K562 (cell line): ENCODE measurements at regions not wholly inside any gene's neighbourhood (a gene's known extent, or its start where the extent isn't known, plus 50 kb on each side); places are given as distances from the start of the nearest gene placed in this dataset.

Experiments used
- ATAC-seq: fragments of 200-7000 bp; cut with Tn5 transposase; 3 replicates; pipeline ENCODE4 v1.9.1; 2020; ENCODE audit warnings: moderate library complexity
- BruUV-seq: library from RNA; stranded (reverse); fragments of 400-500 nt; replicated peaks from 2 replicates; lab custom pipeline; 2021; lab: Mats Ljungman, UMichigan
- CTCF ChIA-PET: fragments of 300-600 bp; formaldehyde crosslinking; extraction: SDS; loops from one replicate; lab custom pipeline; 2021; ENCODE audit warnings: low intra/inter-chr PET ratio; lab: Yijun Ruan, JAX
- POLR2A ChIA-PET: fragments of 300-600, 350-650 bp; sonication (Branson Sonifier 250); formaldehyde crosslinking; extraction: SDS; loops from one replicate; lab custom pipeline; 2021; ENCODE audit warnings: antibody characterized with exemption, inconsistent platforms; lab: Yijun Ruan, JAX
- DNase-seq, 4 experiments: peaks; one replicate each; pipeline versions ENCODE4 v3.0.0 to v3.0.0-alpha.2; 2011 to 2018; ENCODE audit warnings: low spot score in 3 of 4, mixed read lengths in 3 of 4; ENCODE audit errors: extremely low read depth in 1 of 4
- FAIRE-seq: peaks from 2 replicates; lab custom pipeline; 2011; peaks lifted over from hg19 to GRCh38; lab: Jason Lieb, UNC
- H2AFZ ChIP-seq: 2 replicates; pipeline ENCODE4 v1.6.0; 2011; ENCODE audit warnings: low read depth, low read length, control low read depth, inconsistent platforms
- H3K27ac ChIP-seq: fragments of 200-600 bp; 3 replicates; pipeline ENCODE4 v1.8.0; 2011; ENCODE audit warnings: low read depth, mild to moderate bottlenecking, control low read depth, inconsistent platforms, low read length, moderate library complexity, mixed read lengths; ENCODE audit errors: extremely low read depth
- H3K27me3 ChIP-seq, 2 experiments: fragments of 300-600 bp in 1 of 2; 2 replicates in 1 of 2; 3 replicates in 1 of 2; pipeline versions ENCODE4 v1.6.0 to v1.8.0; 2011; ENCODE audit warnings: inconsistent platforms in 2 of 2, low read length in 2 of 2, mild to moderate bottlenecking in 1 of 2, mixed read lengths in 1 of 2, moderate library complexity in 1 of 2; ENCODE audit not compliant: control insufficient read depth in 2 of 2, insufficient read depth in 2 of 2
- H3K36me3 ChIP-seq: fragments of 300-600 bp; 3 replicates; pipeline ENCODE4 v1.8.0; 2011; ENCODE audit warnings: mild to moderate bottlenecking, low read length, inconsistent platforms; ENCODE audit not compliant: control insufficient read depth, insufficient read depth
- H3K4me1 ChIP-seq, 2 experiments: fragments of 200-600 bp in 1 of 2; replicated peaks in 1 of 2; 2 replicates in 1 of 2; 3 replicates in 1 of 2; pipeline versions ENCODE4 v1.5.1 to v1.8.0; 2011; ENCODE audit warnings: inconsistent platforms in 2 of 2, low read length in 2 of 2, mild to moderate bottlenecking in 1 of 2, mixed read lengths in 1 of 2, moderate library complexity in 1 of 2; ENCODE audit not compliant: control insufficient read depth in 2 of 2, insufficient read depth in 2 of 2
- H3K4me2 ChIP-seq: 2 replicates; pipeline ENCODE4 v1.6.1; 2011; ENCODE audit warnings: low read length, control low read depth, inconsistent platforms, mixed read lengths; ENCODE audit not compliant: insufficient read depth
- H3K4me3 ChIP-seq: fragments of 200-600 bp; sonication (generic), shearing (Covaris generic); 2 replicates; pipeline ENCODE4 v1.5.1; 2016; ENCODE audit warnings: control low read depth, inconsistent platforms
- H3K79me2 ChIP-seq: fragments of 200-600 bp; 3 replicates; pipeline ENCODE4 v1.8.0; 2011; ENCODE audit warnings: low read length, inconsistent platforms; ENCODE audit not compliant: control insufficient read depth, insufficient read depth
- H3K9ac ChIP-seq, 2 experiments: 2 replicates each; pipeline versions ENCODE4 v1.6.0 to v1.6.1; 2011; ENCODE audit warnings: low read depth in 2 of 2, low read length in 2 of 2, control low read depth in 1 of 2, inconsistent platforms in 1 of 2, mild to moderate bottlenecking in 1 of 2, mixed read lengths in 1 of 2; ENCODE audit not compliant: insufficient read depth in 1 of 2
- H3K9me1 ChIP-seq: one replicate; pipeline ENCODE4 v1.6.0; 2011; ENCODE audit warnings: inconsistent platforms, mild to moderate bottlenecking, low read length, moderate library complexity; ENCODE audit not compliant: control insufficient read depth, insufficient read depth
- H3K9me3 ChIP-seq: replicated peaks from 2 replicates; pipeline ENCODE4 v1.5.1; 2011; ENCODE audit warnings: low read depth, low read length, inconsistent platforms; ENCODE audit not compliant: control insufficient read depth, insufficient read depth
- H4K20me1 ChIP-seq: replicated peaks from 2 replicates; pipeline ENCODE4 v1.6.1; 2011; ENCODE audit warnings: low read length, inconsistent platforms, mixed read lengths; ENCODE audit not compliant: control insufficient read depth, insufficient read depth
- BRD4 ChIP-seq: fragments of 200-600 bp; sonication (generic); IDR thresholded peaks from 2 replicates; pipeline ENCODE4 v1.6.1; 2017; ENCODE audit warnings: inconsistent platforms
- E2F3 ChIP-seq: fragments of 250-450 bp; sonication (Bioruptor Pico); IDR thresholded peaks from 2 replicates; pipeline ENCODE4 v1.4.0; 2020; ENCODE audit warnings: mild to moderate bottlenecking
- ELF4 ChIP-seq: fragments of 450-650 bp; formaldehyde crosslinking; IDR thresholded peaks from 2 replicates; pipeline ENCODE4 v1.4.0; 2022; ENCODE audit warnings: missing genetic modification characterization
- GATAD2B ChIP-seq: fragments of 450-650 bp; IDR thresholded peaks from 2 replicates; pipeline ENCODE4 v1.6.1; 2017; ENCODE audit warnings: mild to moderate bottlenecking, borderline replicate concordance
- HDAC1 ChIP-seq, 2 experiments: fragments of 450-650 bp; IDR thresholded peaks; 2 replicates each; pipeline ENCODE4 v1.6.1; 2016 to 2017; ENCODE audit warnings: inconsistent platforms in 1 of 2, mild to moderate bottlenecking in 1 of 2, moderate library complexity in 1 of 2
- STAG1 ChIP-seq: sonication (generic); formaldehyde crosslinking; IDR thresholded peaks from 2 replicates; pipeline ENCODE4 v1.5.0; 2020; ENCODE audit warnings: missing genetic modification reagents, borderline replicate concordance
- ZBTB17 ChIP-seq: fragments of 450-650 bp; formaldehyde crosslinking; IDR thresholded peaks from 2 replicates; pipeline ENCODE4 v1.4.0; 2020; ENCODE audit warnings: mild to moderate bottlenecking
- ZNF146 ChIP-seq: IDR thresholded peaks from one replicate; pipeline ENCODE4 v1.6.1; 2018; ENCODE audit warnings: missing compliant biosample characterization; ENCODE audit not compliant: unreplicated experiment
- ZNF175 ChIP-seq: fragments of 200-800 bp; sonication (Bioruptor generic); IDR thresholded peaks from 2 replicates; pipeline ENCODE4 v1.6.1; 2016; ENCODE audit warnings: low read depth, mild to moderate bottlenecking, missing genetic modification characterization, missing compliant biosample characterization
- WGBS: fragments of 100-300 bp; shearing (Covaris generic); methylation state at CpG from one replicate; pipeline ENCODE4 v1.1.6; 2016; ENCODE audit warnings: low coverage, mixed read lengths; ENCODE audit not compliant: insufficient coverage; ENCODE audit errors: missing lambda C conversion rate; 5-methylcytosine and 5-hydroxymethylcytosine counted together
- in situ Hi-C: fragments of 300-500 bp; cut with MboI; formaldehyde crosslinking; loops from 4 replicates; pipeline ENCODE4 v1.15.0; 2018; ENCODE audit warnings: inconsistent platforms, mixed read lengths
- intact Hi-C: fragments of 100-400 bp; cut with micrococcal nuclease; formaldehyde crosslinking; loops from 2 replicates; pipeline ENCODE4 v1.14.2; 2022
- TF ChIP-seq, protein P1 (sequence below): fragments of 250-450 bp; sonication (Bioruptor Pico); IDR thresholded peaks from 2 replicates; pipeline ENCODE4 v1.5.0; 2020; ENCODE audit warnings: mild to moderate bottlenecking
- TF ChIP-seq, protein P2 (sequence below): fragments of 450-650 bp; formaldehyde crosslinking; IDR thresholded peaks from 2 replicates; pipeline ENCODE4 v1.4.0; 2020; ENCODE audit warnings: mild to moderate bottlenecking, mixed read lengths
- TF ChIP-seq, protein P3 (sequence below): IDR thresholded peaks from 3 replicates; pipeline ENCODE4 v1.6.1; 2011; ENCODE audit warnings: borderline replicate concordance, mild to moderate bottlenecking, moderate library complexity; ENCODE audit not compliant: insufficient read length; ENCODE audit errors: extremely low read depth
- TF ChIP-seq, protein P4 (sequence below): IDR thresholded peaks from 2 replicates; pipeline ENCODE4 v1.6.1; 2014; ENCODE audit warnings: antibody characterized with exemption

DNA sequence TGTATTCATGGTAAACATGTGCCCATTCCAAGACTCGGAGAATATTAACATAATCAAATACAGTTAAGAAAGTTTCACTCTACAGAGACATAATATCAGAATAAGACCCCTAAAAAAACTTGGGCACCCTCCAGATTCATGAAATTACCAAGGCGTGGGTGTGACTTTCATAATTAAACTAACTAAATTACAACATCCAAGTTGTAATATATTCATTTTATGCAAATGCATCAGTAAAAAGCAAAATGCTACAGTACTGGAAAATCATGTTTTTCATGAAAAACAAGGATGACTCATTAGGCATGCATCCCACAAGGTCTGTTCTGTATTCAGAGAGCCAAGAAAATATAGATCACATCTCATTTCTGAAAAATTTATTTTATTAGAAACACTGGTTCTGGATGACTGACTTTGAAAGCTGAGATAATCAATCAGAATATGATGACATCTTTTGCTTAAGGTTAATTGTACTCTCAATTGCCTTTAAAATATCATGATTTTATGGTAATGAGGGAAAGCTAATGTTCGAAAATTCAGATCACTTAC is 248.8 kb upstream of the SMIM30 start (continued):
- TF ChIP-seq, protein P1, sequence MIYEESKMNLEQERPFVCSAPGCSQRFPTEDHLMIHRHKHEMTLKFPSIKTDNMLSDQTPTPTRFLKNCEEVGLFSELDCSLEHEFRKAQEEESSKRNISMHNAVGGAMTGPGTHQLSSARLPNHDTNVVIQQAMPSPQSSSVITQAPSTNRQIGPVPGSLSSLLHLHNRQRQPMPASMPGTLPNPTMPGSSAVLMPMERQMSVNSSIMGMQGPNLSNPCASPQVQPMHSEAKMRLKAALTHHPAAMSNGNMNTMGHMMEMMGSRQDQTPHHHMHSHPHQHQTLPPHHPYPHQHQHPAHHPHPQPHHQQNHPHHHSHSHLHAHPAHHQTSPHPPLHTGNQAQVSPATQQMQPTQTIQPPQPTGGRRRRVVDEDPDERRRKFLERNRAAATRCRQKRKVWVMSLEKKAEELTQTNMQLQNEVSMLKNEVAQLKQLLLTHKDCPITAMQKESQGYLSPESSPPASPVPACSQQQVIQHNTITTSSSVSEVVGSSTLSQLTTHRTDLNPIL (CRISPR knock-in tag): no peak
- TF ChIP-seq, protein P2, sequence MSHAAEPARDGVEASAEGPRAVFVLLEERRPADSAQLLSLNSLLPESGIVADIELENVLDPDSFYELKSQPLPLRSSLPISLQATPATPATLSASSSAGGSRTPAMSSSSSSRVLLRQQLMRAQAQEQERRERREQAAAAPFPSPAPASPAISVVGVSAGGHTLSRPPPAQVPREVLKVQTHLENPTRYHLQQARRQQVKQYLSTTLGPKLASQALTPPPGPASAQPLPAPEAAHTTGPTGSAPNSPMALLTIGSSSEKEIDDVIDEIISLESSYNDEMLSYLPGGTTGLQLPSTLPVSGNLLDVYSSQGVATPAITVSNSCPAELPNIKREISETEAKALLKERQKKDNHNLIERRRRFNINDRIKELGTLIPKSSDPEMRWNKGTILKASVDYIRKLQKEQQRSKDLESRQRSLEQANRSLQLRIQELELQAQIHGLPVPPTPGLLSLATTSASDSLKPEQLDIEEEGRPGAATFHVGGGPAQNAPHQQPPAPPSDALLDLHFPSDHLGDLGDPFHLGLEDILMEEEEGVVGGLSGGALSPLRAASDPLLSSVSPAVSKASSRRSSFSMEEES (CRISPR knock-in tag): no peak
- TF ChIP-seq BRD4 (no peak), ELF4 (CRISPR knock-in tag) (no peak)

DNA sequence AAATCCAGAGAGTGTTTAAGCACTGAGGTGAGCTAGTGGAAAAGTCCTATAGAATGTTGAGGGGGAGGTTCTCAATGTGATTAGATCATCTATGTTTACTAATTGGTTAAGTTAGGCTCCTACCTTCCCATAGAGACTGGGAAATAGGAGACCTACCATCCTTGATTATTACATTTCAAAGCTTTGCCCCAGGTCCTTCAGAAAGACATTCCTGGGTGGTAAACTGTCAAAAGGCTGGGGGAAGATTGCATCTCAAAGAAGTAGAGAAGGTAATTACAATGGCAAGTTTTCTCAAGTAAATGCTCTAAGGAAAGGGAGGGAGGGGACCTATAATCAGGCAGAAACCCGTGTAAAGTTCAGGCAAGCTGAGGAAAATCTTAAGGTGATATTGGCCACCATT is 247.8 kb upstream of the SMIM30 start:
- H3K9ac ChIP-seq: no peak overlapping the region
- no peaks in the 10 kb centered on the region for H4K20me1 ChIP-seq
- WGBS: 0% methylated on average over 1 of the region's 1 CpG
- H2AFZ ChIP-seq: no peak overlapping the region
- no peak for FAIRE-seq
- DNase-seq: no peak
- H3K79me2 ChIP-seq: no peaks in the 10 kb centered on the region
- no peak for ATAC-seq
- no peak overlapping the region for H3K4me2 ChIP-seq
- H3K9me3 ChIP-seq: no peaks in the 10 kb centered on the region
- H3K36me3 ChIP-seq: no peaks in the 10 kb centered on the region
- no peak overlapping the region for H3K4me3 ChIP-seq
- no peaks in the 10 kb centered on the region for H3K27me3 ChIP-seq
- H3K9me1 ChIP-seq: no peaks in the 10 kb centered on the region
- no peaks in the 10 kb centered on the region for H3K4me1 ChIP-seq
- ChIA-PET POLR2A (no interaction called here), CTCF (no interaction called here)
- BruUV-seq: no TSS peak
- TF ChIP-seq, protein P3, sequence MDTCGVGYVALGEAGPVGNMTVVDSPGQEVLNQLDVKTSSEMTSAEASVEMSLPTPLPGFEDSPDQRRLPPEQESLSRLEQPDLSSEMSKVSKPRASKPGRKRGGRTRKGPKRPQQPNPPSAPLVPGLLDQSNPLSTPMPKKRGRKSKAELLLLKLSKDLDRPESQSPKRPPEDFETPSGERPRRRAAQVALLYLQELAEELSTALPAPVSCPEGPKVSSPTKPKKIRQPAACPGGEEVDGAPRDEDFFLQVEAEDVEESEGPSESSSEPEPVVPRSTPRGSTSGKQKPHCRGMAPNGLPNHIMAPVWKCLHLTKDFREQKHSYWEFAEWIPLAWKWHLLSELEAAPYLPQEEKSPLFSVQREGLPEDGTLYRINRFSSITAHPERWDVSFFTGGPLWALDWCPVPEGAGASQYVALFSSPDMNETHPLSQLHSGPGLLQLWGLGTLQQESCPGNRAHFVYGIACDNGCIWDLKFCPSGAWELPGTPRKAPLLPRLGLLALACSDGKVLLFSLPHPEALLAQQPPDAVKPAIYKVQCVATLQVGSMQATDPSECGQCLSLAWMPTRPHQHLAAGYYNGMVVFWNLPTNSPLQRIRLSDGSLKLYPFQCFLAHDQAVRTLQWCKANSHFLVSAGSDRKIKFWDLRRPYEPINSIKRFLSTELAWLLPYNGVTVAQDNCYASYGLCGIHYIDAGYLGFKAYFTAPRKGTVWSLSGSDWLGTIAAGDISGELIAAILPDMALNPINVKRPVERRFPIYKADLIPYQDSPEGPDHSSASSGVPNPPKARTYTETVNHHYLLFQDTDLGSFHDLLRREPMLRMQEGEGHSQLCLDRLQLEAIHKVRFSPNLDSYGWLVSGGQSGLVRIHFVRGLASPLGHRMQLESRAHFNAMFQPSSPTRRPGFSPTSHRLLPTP: no peak
- TF ChIP-seq STAG1 (CRISPR knock-in tag) (no peak), ZBTB17 (CRISPR knock-in tag) (no peak), HDAC1 (IDR thresholded peaks at IDR 0.05) (no peak), ZNF146 (CRISPR knock-in tag) (no peak), E2F3 (CRISPR knock-in tag) (no peak), ZNF175 (CRISPR knock-in tag) (no peak), GATAD2B (no peak)
- TF ChIP-seq, protein P4, sequence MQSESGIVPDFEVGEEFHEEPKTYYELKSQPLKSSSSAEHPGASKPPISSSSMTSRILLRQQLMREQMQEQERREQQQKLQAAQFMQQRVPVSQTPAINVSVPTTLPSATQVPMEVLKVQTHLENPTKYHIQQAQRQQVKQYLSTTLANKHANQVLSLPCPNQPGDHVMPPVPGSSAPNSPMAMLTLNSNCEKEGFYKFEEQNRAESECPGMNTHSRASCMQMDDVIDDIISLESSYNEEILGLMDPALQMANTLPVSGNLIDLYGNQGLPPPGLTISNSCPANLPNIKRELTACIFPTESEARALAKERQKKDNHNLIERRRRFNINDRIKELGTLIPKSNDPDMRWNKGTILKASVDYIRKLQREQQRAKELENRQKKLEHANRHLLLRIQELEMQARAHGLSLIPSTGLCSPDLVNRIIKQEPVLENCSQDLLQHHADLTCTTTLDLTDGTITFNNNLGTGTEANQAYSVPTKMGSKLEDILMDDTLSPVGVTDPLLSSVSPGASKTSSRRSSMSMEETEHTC: no peak
- TF ChIP-seq, all 486 proteins: peak for 0
- H3K27ac ChIP-seq: no peak overlapping the region
- in situ Hi-C loops (no loop called here), intact Hi-C loops (no loop called here)
